T-helper 2 cell treated with Interferon-gamma antibody and Interleukin-4, amounts not matched to agents 5 μg/mL and 100 μg/mL, for 36 hours (primary cell): ENCODE measurements at regions not wholly inside any gene's neighbourhood (a gene's known extent, or its start where the extent isn't known, plus 50 kb on each side); places are given as distances from the start of the nearest gene placed in this dataset.

Experiments
- DNase-seq: peaks from one replicate; pipeline ENCODE4 v3.0.0; 2021; ENCODE audit warnings: low spot score
- H3K27ac Mint-ChIP-seq: one replicate; pipeline ENCODE4 v1.8.0; 2021; ENCODE audit warnings: mild to moderate bottlenecking, mixed read lengths
- H3K27me3 Mint-ChIP-seq: one replicate; pipeline ENCODE4 v1.8.0; 2021; ENCODE audit warnings: low read depth, mixed read lengths
- H3K36me3 Mint-ChIP-seq: one replicate; pipeline ENCODE4 v1.8.0; 2021; ENCODE audit warnings: low read depth, mixed read lengths
- H3K4me1 Mint-ChIP-seq: one replicate; pipeline ENCODE4 v1.8.0; 2021; ENCODE audit warnings: low read depth, mixed read lengths
- H3K4me3 Mint-ChIP-seq: one replicate; pipeline ENCODE4 v1.8.0; 2022; ENCODE audit warnings: mild to moderate bottlenecking, moderate library complexity, mixed read lengths
- H3K9me3 Mint-ChIP-seq: one replicate; pipeline ENCODE4 v1.8.0; 2021; ENCODE audit warnings: mixed read lengths

GRCh38 chr4:120636120-120636630 lies 286.4 kb downstream of the PRDM5 start:
- Mint-ChIP-seq H3K4me3 (no peak overlapping the region), H3K27me3 (no peaks in the 10 kb centered on the region), H3K36me3 (no peaks in the 10 kb centered on the region), H3K27ac (no peak overlapping the region), H3K4me1 (no peaks in the 10 kb centered on the region), H3K9me3 (no peaks in the 10 kb centered on the region)
- DNase-seq = no peak

GRCh38 chr4:120633810-120634209 lies 288.7 kb downstream of the PRDM5 start:
- no peaks in the 10 kb centered on the region for H3K4me1 Mint-ChIP-seq
- no peaks in the 10 kb centered on the region for H3K27me3 Mint-ChIP-seq
- H3K36me3 Mint-ChIP-seq = no peaks in the 10 kb centered on the region
- H3K9me3 Mint-ChIP-seq = no peaks in the 10 kb centered on the region
- DNase-seq = no peak
- H3K4me3 Mint-ChIP-seq = no peak overlapping the region
- no peak overlapping the region for H3K27ac Mint-ChIP-seq

- H3K4me3 Mint-ChIP-seq = no peak overlapping the region
- no peaks in the 10 kb centered on the region for H3K4me1 Mint-ChIP-seq
- H3K36me3 Mint-ChIP-seq = no peaks in the 10 kb centered on the region
- DNase-seq = no peak
- no peaks in the 10 kb centered on the region for H3K9me3 Mint-ChIP-seq
- H3K27ac Mint-ChIP-seq = no peak overlapping the region
- no peaks in the 10 kb centered on the region for H3K27me3 Mint-ChIP-seq
Observed at GRCh38 chr4:120630427-120630826, 292.1 kb downstream of the PRDM5 start.

- Mint-ChIP-seq H3K27me3 (no peaks in the 10 kb centered on the region), H3K9me3 (no peaks in the 10 kb centered on the region), H3K4me1 (no peaks in the 10 kb centered on the region), H3K4me3 (no peak overlapping the region), H3K27ac (no peak overlapping the region), H3K36me3 (no peaks in the 10 kb centered on the region)
- no peak for DNase-seq
Observed at GRCh38 chr4:120629546-120630108, 292.9 kb downstream of the PRDM5 start.

GRCh38 chr4:120622601-120623000 lies 299.9 kb downstream of the PRDM5 start:
- no peak for DNase-seq
- Mint-ChIP-seq H3K4me1 (no peaks in the 10 kb centered on the region), H3K27ac (no peak overlapping the region), H3K36me3 (no peaks in the 10 kb centered on the region), H3K4me3 (no peak overlapping the region), H3K9me3 (no peaks in the 10 kb centered on the region), H3K27me3 (no peaks in the 10 kb centered on the region)

GRCh38 chr4:120617171-120617570 lies 305.4 kb downstream of the PRDM5 start:
- H3K9me3 Mint-ChIP-seq = no peaks in the 10 kb centered on the region
- no peaks in the 10 kb centered on the region for H3K36me3 Mint-ChIP-seq
- no peaks in the 10 kb centered on the region for H3K27me3 Mint-ChIP-seq
- no peak for DNase-seq
- H3K4me3 Mint-ChIP-seq = no peak overlapping the region
- H3K4me1 Mint-ChIP-seq = no peaks in the 10 kb centered on the region
- no peak overlapping the region for H3K27ac Mint-ChIP-seq

- no peak overlapping the region for H3K27ac Mint-ChIP-seq
- no peaks in the 10 kb centered on the region for H3K36me3 Mint-ChIP-seq
- no peaks in the 10 kb centered on the region for H3K27me3 Mint-ChIP-seq
- H3K4me1 Mint-ChIP-seq = no peaks in the 10 kb centered on the region
- no peak overlapping the region for H3K4me3 Mint-ChIP-seq
- DNase-seq = no peak
- no peaks in the 10 kb centered on the region for H3K9me3 Mint-ChIP-seq
Observed at GRCh38 chr4:120616041-120616440, 306.5 kb downstream of the PRDM5 start.

GRCh38 chr4:120613778-120614177 lies 308.7 kb downstream of the PRDM5 start:
- Mint-ChIP-seq H3K4me1 (no peaks in the 10 kb centered on the region), H3K27me3 (no peaks in the 10 kb centered on the region), H3K4me3 (no peak overlapping the region), H3K9me3 (no peaks in the 10 kb centered on the region), H3K27ac (no peak overlapping the region), H3K36me3 (no peaks in the 10 kb centered on the region)
- no peak for DNase-seq

GRCh38 chr4:120611092-120611491 lies 311.4 kb downstream of the PRDM5 start:
- Mint-ChIP-seq H3K4me3 (no peak overlapping the region), H3K27me3 (no peaks in the 10 kb centered on the region), H3K27ac (no peak overlapping the region), H3K36me3 (no peaks in the 10 kb centered on the region), H3K4me1 (no peaks in the 10 kb centered on the region), H3K9me3 (no peaks in the 10 kb centered on the region)
- no peak for DNase-seq

GRCh38 chr4:120591038-120591437 lies 331.5 kb downstream of the PRDM5 start:
- no peak for DNase-seq
- no peaks in the 10 kb centered on the region for H3K27me3 Mint-ChIP-seq
- H3K4me1 Mint-ChIP-seq = no peaks in the 10 kb centered on the region
- H3K27ac Mint-ChIP-seq = no peak overlapping the region
- H3K36me3 Mint-ChIP-seq = no peaks in the 10 kb centered on the region
- no peaks in the 10 kb centered on the region for H3K9me3 Mint-ChIP-seq
- no peak overlapping the region for H3K4me3 Mint-ChIP-seq

GRCh38 chr4:120589787-120590186 lies 332.7 kb downstream of the PRDM5 start:
- Mint-ChIP-seq H3K9me3 (no peaks in the 10 kb centered on the region), H3K27me3 (no peaks in the 10 kb centered on the region), H3K4me1 (no peaks in the 10 kb centered on the region), H3K4me3 (no peak overlapping the region), H3K36me3 (no peaks in the 10 kb centered on the region), H3K27ac (no peak overlapping the region)
- DNase-seq = no peak

- no peaks in the 10 kb centered on the region for H3K36me3 Mint-ChIP-seq
Observed at GRCh38 chr4:120568731-120569130, 353.8 kb downstream of the PRDM5 start.

GRCh38 chr4:120561648-120562047 lies 360.9 kb downstream of the PRDM5 start:
- no peak for DNase-seq
- no peaks in the 10 kb centered on the region for H3K4me1 Mint-ChIP-seq
- no peaks in the 10 kb centered on the region for H3K36me3 Mint-ChIP-seq
- H3K27me3 Mint-ChIP-seq = no peaks in the 10 kb centered on the region
- H3K9me3 Mint-ChIP-seq = no peaks in the 10 kb centered on the region
- no peak overlapping the region for H3K4me3 Mint-ChIP-seq
- no peak overlapping the region for H3K27ac Mint-ChIP-seq

More at GRCh38 chr4:120568731-120569130, 353.8 kb downstream of the PRDM5 start:
- H3K27ac Mint-ChIP-seq = no peak overlapping the region
- H3K9me3 Mint-ChIP-seq = no peaks in the 10 kb centered on the region
- H3K4me3 Mint-ChIP-seq = no peak overlapping the region
- no peak for DNase-seq
- H3K4me1 Mint-ChIP-seq = no peaks in the 10 kb centered on the region
- H3K27me3 Mint-ChIP-seq = no peaks in the 10 kb centered on the region

GRCh38 chr4:120557372-120557771 lies 365.2 kb downstream of the PRDM5 start:
- Mint-ChIP-seq H3K4me3 (no peak overlapping the region), H3K9me3 (no peaks in the 10 kb centered on the region), H3K27ac (no peak overlapping the region), H3K4me1 (no peaks in the 10 kb centered on the region), H3K27me3 (no peaks in the 10 kb centered on the region), H3K36me3 (no peaks in the 10 kb centered on the region)
- DNase-seq = no peak

- Mint-ChIP-seq H3K9me3 (no peaks in the 10 kb centered on the region), H3K27ac (no peak overlapping the region), H3K27me3 (no peaks in the 10 kb centered on the region), H3K4me1 (no peaks in the 10 kb centered on the region), H3K4me3 (no peak overlapping the region), H3K36me3 (no peaks in the 10 kb centered on the region)
- DNase-seq = no peak
Observed at GRCh38 chr4:120555058-120555457, 367.5 kb downstream of the PRDM5 start.
